ENCODE measurements at regions not wholly inside any gene's neighbourhood (a gene's known extent, or its start where the extent isn't known, plus 50 kb on each side); places are given as distances from the start of the nearest gene placed in this dataset.
"Not testable (repeated sequence)": the region's sequence is repeated elsewhere in the genome, so short reads cannot be mapped to it uniquely, and the experiment has no call there.

GRCh38 chr15:63447017-63447676, 57.2 kb upstream of the USP3 start:
- Histone ChIP-seq H3K4me3 (ENCODE audit: low read depth in 1 of 2, low read length in 2 of 2) (no peak overlapping the region), H3K27me3 (ENCODE audit: control insufficient read depth in 1 of 2, insufficient read depth in 2 of 2, low read length in 2 of 2) (no peaks in the 10 kb centered on the region), H3K9me3 (ENCODE audit: low read length) (no peaks in the 10 kb centered on the region), H3K27ac (ENCODE audit: low read depth, low read length) (no peak overlapping the region), H3K4me1 (ENCODE audit: insufficient read depth, low read length) (peaks cover 4% of the 10 kb centered on the region), H3K36me3 (ENCODE audit: insufficient read depth, low read length) (no peaks in the 10 kb centered on the region), H3K9ac (ENCODE audit: low read length) (no peak overlapping the region)

GRCh38 chr15:63448266-63448665, 56.1 kb upstream of the USP3 start:
- H3K9ac ChIP-seq (ENCODE audit: low read length): no peak overlapping the region
- no peaks in the 10 kb centered on the region for H3K27me3 ChIP-seq (ENCODE audit: control insufficient read depth in 1 of 2, insufficient read depth in 2 of 2, low read length in 2 of 2)
- peak overlapping the region; percentile 43 for H3K27ac ChIP-seq (ENCODE audit: low read depth, low read length)
- peaks cover 4% of the 10 kb centered on the region for H3K4me1 ChIP-seq (ENCODE audit: insufficient read depth, low read length)
- no peaks in the 10 kb centered on the region for H3K9me3 ChIP-seq (ENCODE audit: low read length)
- no peaks in the 10 kb centered on the region for H3K36me3 ChIP-seq (ENCODE audit: insufficient read depth, low read length)
- no peak overlapping the region for H3K4me3 ChIP-seq (ENCODE audit: low read depth in 1 of 2, low read length in 2 of 2)

GRCh38 chr15:63448872-63449555, 55.4 kb upstream of the USP3 start:
- H3K27me3 ChIP-seq (ENCODE audit: control insufficient read depth in 1 of 2, insufficient read depth in 2 of 2, low read length in 2 of 2); H3K4me1 ChIP-seq (ENCODE audit: insufficient read depth, low read length); H3K9ac ChIP-seq (ENCODE audit: low read length); H3K36me3 ChIP-seq (ENCODE audit: insufficient read depth, low read length); H3K9me3 ChIP-seq (ENCODE audit: low read length); H3K27ac ChIP-seq (ENCODE audit: low read depth, low read length); H3K4me3 ChIP-seq (ENCODE audit: low read depth in 1 of 2, low read length in 2 of 2): not testable (repeated sequence)

- H3K27me3 ChIP-seq (ENCODE audit: control insufficient read depth in 1 of 2, insufficient read depth in 2 of 2, low read length in 2 of 2): no peaks in the 10 kb centered on the region
- H3K27ac ChIP-seq (ENCODE audit: low read depth, low read length): no peak overlapping the region
- no peak overlapping the region for H3K4me3 ChIP-seq (ENCODE audit: low read depth in 1 of 2, low read length in 2 of 2)
Observed at GRCh38 chr15:63449731-63450130, 54.7 kb upstream of the USP3 start.

GRCh38 chr15:63450884-63451225, 53.5 kb upstream of the USP3 start:
- Histone ChIP-seq H3K4me1 (ENCODE audit: insufficient read depth, low read length) (peaks cover 4% of the 10 kb centered on the region), H3K9ac (ENCODE audit: low read length) (no peak overlapping the region), H3K9me3 (ENCODE audit: low read length) (no peaks in the 10 kb centered on the region), H3K27ac (ENCODE audit: low read depth, low read length) (no peak overlapping the region), H3K27me3 (ENCODE audit: control insufficient read depth in 1 of 2, insufficient read depth in 2 of 2, low read length in 2 of 2) (no peaks in the 10 kb centered on the region), H3K36me3 (ENCODE audit: insufficient read depth, low read length) (no peaks in the 10 kb centered on the region), H3K4me3 (ENCODE audit: low read depth in 1 of 2, low read length in 2 of 2) (no peak overlapping the region)

More at GRCh38 chr15:63449731-63450130, 54.7 kb upstream of the USP3 start:
- peaks cover 4% of the 10 kb centered on the region for H3K4me1 ChIP-seq (ENCODE audit: insufficient read depth, low read length)
- H3K36me3 ChIP-seq (ENCODE audit: insufficient read depth, low read length): no peaks in the 10 kb centered on the region
- H3K9ac ChIP-seq (ENCODE audit: low read length): no peak overlapping the region
- no peaks in the 10 kb centered on the region for H3K9me3 ChIP-seq (ENCODE audit: low read length)

GRCh38 chr15:63451671-63452315, 52.6 kb upstream of the USP3 start:
- H3K4me1 ChIP-seq (ENCODE audit: insufficient read depth, low read length): peaks cover 4% of the 10 kb centered on the region
- H3K4me3 ChIP-seq (ENCODE audit: low read depth in 1 of 2, low read length in 2 of 2): no peak overlapping the region
- H3K9me3 ChIP-seq (ENCODE audit: low read length): no peaks in the 10 kb centered on the region

GRCh38 chr15:63452552-63453136, 51.7 kb upstream of the USP3 start:
- Histone ChIP-seq H3K9ac (ENCODE audit: low read length) (no peak overlapping the region), H3K27me3 (ENCODE audit: control insufficient read depth in 1 of 2, insufficient read depth in 2 of 2, low read length in 2 of 2) (no peaks in the 10 kb centered on the region), H3K4me3 (ENCODE audit: low read depth in 1 of 2, low read length in 2 of 2) (no peak overlapping the region), H3K9me3 (ENCODE audit: low read length) (no peaks in the 10 kb centered on the region), H3K4me1 (ENCODE audit: insufficient read depth, low read length) (peaks cover 4% of the 10 kb centered on the region), H3K36me3 (ENCODE audit: insufficient read depth, low read length) (no peaks in the 10 kb centered on the region), H3K27ac (ENCODE audit: low read depth, low read length) (no peak overlapping the region)

More at GRCh38 chr15:63451671-63452315, 52.6 kb upstream of the USP3 start:
- H3K27me3 ChIP-seq (ENCODE audit: control insufficient read depth in 1 of 2, insufficient read depth in 2 of 2, low read length in 2 of 2): no peaks in the 10 kb centered on the region
- no peak overlapping the region for H3K27ac ChIP-seq (ENCODE audit: low read depth, low read length)
- no peaks in the 10 kb centered on the region for H3K36me3 ChIP-seq (ENCODE audit: insufficient read depth, low read length)
- H3K9ac ChIP-seq (ENCODE audit: low read length): no peak overlapping the region

GRCh38 chr15:63453186-63453905, 51.0 kb upstream of the USP3 start:
- no peaks in the 10 kb centered on the region for H3K27me3 ChIP-seq (ENCODE audit: control insufficient read depth in 1 of 2, insufficient read depth in 2 of 2, low read length in 2 of 2)
- no peaks in the 10 kb centered on the region for H3K9me3 ChIP-seq (ENCODE audit: low read length)
- H3K4me1 ChIP-seq (ENCODE audit: insufficient read depth, low read length): peaks cover 4% of the 10 kb centered on the region
- no peak overlapping the region for H3K4me3 ChIP-seq (ENCODE audit: low read depth in 1 of 2, low read length in 2 of 2)
- H3K9ac ChIP-seq (ENCODE audit: low read length): no peak overlapping the region
- no peak overlapping the region for H3K27ac ChIP-seq (ENCODE audit: low read depth, low read length)
- H3K36me3 ChIP-seq (ENCODE audit: insufficient read depth, low read length): no peaks in the 10 kb centered on the region

- no peak overlapping the region for H3K4me3 ChIP-seq (ENCODE audit: low read depth in 1 of 2, low read length in 2 of 2)
- H3K27me3 ChIP-seq (ENCODE audit: control insufficient read depth in 1 of 2, insufficient read depth in 2 of 2, low read length in 2 of 2): no peaks in the 10 kb centered on the region
Observed at GRCh38 chr15:63454503-63455211, 49.7 kb upstream of the USP3 start.

More at GRCh38 chr15:63454503-63455211, 49.7 kb upstream of the USP3 start:
- Histone ChIP-seq H3K27ac (ENCODE audit: low read depth, low read length) (no peak overlapping the region), H3K9me3 (ENCODE audit: low read length) (no peaks in the 10 kb centered on the region), H3K9ac (ENCODE audit: low read length) (no peak overlapping the region), H3K4me1 (ENCODE audit: insufficient read depth, low read length) (peaks cover 4% of the 10 kb centered on the region), H3K36me3 (ENCODE audit: insufficient read depth, low read length) (no peaks in the 10 kb centered on the region)
